Activated CD8-positive, alpha-beta memory T cell treated with anti-CD3 and anti-CD28 coated beads, Interleukin-2, amount 50 U/mL, for 24 hours (primary cell): ENCODE measurements at regions not wholly inside any gene's neighbourhood (a gene's known extent, or its start where the extent isn't known, plus 50 kb on each side); places are given as distances from the start of the nearest gene placed in this dataset.
"Not testable (repeated sequence)": the region's sequence is repeated elsewhere in the genome, so short reads cannot be mapped to it uniquely, and the experiment has no call there.

Experiments
- DNase-seq: peaks from one replicate; pipeline ENCODE4 v3.0.0-alpha.2; 2020; ENCODE audit errors: extremely low read depth

DNA sequence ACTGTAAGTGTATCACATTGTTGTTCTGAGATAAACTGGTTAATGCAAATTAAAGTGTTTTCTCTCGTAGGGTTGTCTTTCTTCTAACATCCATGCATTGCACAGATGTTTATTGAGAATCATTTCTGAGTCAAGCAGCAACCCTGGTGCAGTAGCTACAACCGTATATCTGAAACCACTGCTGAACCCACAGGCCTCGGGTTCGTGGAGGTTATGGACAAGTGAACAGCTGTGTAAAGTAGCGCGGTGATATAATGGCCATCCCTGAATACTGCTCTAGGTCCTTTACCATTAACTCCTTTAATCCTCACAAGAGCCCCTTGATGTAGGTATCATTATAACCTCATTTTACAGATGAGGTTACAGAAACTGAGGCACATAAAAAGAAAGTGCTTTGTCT lies 486.1 kb upstream of the TMEM132C start:
- DNase-seq = no peak

DNA sequence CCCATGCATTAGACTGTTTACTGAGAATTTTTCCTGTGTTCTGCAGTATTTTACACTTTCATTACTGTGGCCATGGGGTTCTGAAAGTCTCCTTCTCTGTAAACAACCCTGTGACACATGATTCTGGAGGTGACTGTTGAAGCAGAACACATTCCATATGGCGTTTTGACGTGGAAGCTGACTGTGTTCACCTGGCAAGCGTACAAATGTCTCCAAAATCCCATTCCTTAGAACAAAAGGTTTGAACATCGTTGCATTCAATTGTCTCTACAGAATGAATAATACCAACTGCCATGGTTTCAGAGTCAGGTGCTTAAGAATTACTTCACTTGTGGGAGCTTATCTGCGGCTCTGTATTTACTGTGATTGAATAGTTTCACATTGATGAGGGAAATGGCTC lies 485.6 kb upstream of the TMEM132C start:
- DNase-seq = no peak

DNA sequence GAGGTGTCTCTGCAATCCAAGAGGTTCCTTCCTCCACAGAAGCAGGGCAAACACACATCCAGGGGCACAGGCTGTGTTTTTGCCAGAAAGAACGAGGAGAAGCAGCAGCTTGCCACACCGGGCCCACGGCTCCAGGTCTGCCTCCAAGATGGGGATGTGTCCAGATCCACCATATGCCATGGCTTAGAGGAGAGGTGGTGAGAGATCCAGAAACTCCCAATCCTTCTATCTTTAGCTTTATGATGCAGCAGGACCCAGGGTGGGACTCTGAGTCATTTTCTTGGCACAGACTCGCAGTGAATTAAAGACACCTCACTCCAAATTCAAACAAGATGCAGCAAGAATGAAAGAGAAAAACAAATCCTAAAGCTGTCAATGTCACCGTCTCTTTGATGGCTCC lies 481.4 kb upstream of the TMEM132C start:
- DNase-seq = no peak

DNA sequence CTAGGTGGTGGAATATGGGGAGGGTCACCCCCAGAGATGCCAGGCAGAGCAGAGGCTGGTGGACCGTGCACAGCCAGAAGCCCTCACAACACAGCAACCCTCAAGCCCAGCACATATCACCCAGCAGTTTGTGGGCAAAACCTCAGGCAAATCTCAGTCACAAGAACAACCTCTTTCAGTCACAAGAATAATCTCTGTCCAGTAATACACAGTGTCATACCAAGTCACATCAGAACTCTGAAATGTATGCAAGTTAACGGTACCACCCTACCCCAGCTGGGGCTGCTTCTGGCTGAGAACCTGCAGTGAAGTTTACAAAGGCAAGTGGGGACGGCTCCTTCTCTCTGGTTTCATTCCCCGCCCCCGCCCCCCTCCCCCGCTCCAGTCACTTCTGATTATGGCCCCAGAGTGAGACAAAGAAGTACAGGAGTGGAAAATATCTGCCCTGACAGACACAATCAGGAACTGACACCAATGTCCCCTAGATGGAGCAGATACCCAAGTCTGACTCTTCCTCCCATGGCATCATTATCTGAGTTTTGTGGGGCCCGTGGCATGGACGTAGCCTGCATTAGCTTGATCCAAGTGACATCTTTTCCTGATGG lies 480.9 kb upstream of the TMEM132C start:
- no peak for DNase-seq

DNA sequence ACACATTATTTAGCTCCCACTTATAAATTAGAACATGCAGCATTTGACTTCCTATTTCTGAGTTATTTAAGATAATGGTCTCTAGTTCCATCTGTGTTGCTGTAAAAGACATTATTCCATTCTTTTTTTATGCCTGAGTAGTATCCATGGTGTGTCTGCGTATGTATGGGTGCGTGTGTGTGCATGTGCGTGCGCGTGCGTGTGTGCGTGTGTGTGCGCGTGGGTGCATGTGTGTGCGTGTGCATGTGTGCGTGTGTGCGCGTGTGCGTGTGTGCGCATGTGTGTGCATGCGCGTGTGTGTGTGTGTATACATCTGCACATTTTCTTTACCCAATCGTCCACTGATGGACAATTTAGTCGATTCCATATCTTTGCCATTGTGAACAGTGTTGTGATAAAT lies 479.4 kb upstream of the TMEM132C start:
- no peak for DNase-seq

DNA sequence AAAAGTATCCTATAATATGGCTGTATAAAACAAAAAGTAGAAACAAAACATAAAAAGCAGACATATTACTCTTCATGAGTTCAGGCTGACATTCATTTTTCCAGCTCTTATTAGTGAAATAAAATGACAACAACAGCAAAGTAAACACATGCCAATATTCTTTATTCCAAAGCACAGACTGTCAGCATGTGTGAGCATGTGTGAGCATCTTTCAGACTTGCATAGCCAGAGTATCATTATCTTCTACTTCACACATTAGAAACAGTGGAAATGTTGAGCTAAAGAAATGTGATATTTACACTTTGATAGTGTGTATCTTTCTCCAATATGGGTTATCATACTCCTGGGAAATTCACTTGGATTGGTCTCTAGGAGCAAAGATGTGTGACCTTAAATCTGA lies 476.6 kb upstream of the TMEM132C start:
- DNase-seq = no peak

DNA sequence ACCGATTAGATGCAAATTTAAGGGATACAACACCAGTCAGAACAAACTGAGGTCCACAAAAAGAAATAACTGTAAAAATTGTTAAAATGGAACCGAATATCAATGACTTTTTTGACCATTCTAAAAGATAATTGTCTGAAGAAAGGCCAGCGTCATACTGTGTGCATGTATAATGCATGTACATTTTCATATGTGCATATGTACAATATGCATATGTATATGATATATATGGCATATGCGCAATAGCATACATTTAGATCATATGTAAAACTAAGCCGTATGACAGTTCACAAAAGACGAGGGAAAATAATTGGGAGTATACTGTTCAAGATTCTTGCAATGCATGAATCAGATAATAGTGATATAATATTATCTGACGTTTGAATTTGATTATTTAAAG lies 475.8 kb upstream of the TMEM132C start:
- no peak for DNase-seq

DNA sequence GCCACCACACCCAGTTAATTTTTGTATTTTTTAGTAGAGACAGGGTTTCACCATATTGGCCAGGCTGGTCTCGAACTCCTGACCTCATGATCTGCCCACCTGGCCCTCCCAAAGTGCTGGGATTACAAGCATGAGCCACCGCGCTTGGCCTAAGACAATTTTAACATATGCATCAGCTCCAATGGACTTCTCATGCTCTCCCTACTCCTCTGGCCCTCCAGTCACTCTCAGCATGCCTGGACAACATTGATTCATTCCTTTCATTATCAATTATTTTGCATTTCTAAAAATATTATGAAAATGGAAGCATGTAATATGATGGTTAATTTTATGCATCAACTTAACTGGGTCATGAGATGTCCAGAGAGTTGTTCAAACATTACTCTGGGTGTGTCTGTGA lies 469.1 kb upstream of the TMEM132C start:
- no peak for DNase-seq

DNA sequence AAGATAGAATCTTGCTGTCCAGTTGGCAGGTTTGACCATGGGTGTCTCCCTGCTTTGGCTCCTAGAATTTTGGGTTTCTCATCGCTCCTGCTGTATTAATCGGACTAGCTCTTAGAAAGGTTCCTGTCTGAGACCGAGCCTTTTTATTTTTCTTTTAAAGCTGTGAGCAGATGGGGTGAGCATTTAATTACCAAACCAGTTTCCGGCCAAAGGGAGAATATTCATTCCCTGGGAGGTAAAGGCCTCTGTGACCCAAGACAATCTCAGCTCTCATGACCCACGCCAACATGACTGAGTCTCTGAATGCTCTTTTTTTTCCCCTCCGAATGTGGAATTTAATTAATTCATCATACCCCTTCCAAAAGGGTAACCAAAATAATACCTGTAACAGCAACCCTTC lies 464.7 kb upstream of the TMEM132C start:
- DNase-seq = no peak

DNA sequence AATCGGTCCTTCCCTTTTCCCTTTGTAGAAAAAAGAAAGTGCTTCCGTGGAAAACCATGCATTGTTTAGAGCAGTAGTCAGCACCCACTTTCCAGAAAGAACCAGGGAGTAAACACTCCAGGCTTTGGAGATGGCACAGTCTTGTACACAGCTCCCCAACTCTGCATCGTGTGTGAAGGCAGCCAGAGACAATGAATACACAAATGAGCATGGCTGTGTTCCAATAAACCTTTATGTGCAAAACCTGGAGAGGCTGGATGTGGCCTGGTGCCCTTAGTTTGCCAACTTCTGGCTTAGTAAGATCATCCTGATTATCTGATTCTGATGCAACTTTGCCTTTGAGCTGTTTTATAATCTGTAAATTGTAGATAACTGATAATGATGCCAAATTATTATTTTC lies 463.4 kb upstream of the TMEM132C start:
- DNase-seq = no peak

DNA sequence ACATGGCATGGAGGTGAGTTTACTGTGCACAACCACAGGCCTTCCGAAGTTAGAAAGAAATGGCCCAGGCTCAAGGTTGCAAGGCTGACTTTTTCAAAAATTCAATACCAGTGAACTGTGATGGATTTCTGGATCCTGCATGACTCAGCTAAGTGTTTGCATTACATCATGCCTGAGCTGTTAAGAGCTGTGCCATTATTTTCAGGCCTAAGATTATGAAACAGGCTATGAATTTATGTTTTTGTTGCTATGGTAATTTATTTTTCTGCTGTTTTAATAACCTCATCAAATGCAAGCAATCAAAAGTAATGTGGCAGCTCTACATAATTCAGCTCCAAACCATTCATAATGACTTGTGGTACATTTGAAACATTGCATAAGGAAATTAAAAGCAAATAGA lies 457.7 kb upstream of the TMEM132C start:
- no peak for DNase-seq

DNA sequence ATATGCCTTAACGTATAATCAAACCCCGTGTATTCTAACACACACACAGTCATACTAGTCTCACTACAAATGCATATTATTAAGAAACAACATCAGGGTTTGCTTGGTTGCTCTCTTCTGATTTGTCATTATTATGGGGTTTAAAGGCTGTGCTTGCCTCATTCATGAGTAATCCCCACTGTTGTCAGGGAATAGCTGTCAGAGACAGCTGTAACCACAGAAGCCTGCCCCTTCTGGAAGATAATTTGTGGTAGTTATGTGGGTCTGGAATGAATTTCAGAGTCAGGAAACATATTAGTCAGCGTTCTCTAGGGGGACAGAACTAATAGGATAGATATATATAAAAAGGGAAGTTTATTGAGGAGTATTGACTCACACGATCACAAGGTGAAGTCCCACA lies 456.9 kb upstream of the TMEM132C start:
- DNase-seq = no peak

DNA sequence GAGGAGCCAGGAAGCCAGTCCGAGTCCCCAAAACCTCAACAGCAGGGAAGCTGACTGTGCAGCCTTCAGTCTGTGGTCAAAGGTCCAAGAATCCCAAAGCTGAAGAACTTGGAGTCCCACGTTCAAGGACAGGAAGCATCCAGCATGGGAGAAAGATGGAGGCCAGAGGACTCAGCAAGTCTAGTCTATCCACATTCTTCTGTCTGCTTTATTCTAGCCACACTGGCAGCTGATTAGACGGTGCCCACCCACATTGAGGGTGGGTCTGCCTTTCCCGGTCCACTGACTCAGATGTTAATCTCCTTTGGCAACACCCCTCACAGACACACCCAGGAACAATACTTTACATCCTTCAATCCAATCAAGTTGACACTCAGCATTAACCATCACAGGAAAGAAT lies 456.5 kb upstream of the TMEM132C start:
- not testable (repeated sequence) for DNase-seq

DNA sequence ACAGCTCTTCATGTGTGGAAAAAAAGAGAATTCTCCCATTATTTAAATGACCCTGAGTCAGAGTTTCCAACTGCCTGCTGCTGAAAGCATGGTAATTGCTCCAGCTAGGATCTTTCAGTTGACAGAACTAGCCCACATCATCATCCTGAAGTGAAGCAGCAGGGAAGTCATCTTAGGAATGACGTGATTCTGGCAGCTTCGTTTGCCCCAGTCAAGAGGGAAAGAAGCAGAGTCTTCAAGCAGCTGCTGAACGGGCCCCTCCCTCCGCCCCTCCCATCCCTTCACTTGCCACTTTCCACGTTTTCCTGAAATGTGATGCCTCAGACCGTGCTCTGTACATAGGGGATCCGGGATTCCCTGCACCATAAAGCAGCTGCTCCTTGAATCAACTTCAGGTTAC lies 455.0 kb upstream of the TMEM132C start:
- no peak for DNase-seq

DNA sequence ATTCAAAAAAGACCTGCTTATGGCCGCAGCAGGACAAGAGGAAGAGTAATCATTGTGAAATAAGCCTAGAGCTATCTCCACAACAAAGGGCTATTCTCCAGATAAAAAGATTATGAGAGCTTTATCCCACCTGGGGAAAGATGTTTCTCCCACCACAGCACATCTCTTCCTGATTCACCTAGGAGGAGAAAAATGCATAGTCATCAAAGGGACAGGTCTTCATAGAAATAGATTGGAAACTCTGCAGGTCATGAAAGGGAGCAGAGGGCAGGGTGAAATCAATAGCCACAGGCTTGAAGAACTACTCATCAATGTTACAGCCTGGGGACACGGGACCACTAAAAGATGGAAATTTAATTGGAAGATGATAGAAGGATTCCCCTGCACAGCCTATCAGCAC lies 453.8 kb upstream of the TMEM132C start:
- no peak for DNase-seq

DNA sequence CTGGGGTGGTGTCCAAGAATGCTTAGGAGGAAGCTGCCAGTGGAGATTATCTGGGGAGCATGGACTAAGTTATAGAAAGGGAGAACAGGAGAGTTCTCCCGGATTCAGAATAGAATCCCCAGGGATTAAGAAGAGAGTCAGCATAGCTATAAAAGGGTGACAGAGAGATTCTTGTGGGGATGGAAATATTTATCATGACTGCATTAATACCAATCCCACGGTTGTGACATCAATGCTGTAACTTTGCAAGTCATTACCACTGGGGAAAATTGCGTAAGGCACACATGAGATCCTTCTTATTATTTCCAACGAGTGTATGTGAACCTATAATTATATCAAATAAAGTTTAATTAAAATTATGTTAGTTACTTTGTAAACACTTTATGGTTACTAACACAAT lies 447.9 kb upstream of the TMEM132C start:
- no peak for DNase-seq

DNA sequence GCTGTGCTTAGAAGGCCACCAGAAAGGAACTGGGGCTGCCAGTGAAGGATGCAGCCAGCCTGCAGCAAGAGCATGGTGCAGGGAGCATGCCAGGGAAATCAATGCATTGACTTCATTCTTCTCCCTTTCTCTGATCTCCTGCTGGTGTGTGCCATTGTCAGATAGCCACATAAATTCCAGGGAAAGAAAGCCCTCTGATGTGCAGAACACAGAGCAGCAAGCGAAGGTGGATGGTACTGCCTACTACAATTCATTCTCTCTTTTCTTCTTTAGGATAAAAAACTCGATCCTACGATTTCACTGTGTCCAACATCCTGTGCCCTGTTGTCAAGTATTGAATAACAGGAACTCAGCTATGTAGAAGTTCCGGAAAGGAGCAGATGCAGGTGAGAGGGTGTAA lies 446.7 kb upstream of the TMEM132C start:
- no peak for DNase-seq

DNA sequence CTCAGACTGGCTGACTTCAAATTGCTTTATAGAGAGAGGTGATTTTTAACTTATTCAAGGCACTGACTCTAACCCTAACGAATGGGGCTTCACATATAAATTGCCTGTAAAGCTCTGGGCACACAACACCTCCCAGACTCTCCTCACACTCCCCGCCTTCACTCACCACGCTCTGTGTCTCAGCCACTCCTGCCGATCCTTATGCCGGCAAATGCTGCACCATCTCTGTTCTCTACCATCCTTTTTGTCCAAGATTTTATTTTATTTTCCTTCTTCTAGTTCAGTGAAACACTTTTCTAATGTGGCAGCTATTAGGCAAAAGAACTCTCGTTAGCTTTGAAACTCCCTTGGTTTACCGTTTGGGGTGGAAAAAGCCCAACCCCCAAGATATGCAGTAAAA lies 446.1 kb upstream of the TMEM132C start:
- no peak for DNase-seq

DNA sequence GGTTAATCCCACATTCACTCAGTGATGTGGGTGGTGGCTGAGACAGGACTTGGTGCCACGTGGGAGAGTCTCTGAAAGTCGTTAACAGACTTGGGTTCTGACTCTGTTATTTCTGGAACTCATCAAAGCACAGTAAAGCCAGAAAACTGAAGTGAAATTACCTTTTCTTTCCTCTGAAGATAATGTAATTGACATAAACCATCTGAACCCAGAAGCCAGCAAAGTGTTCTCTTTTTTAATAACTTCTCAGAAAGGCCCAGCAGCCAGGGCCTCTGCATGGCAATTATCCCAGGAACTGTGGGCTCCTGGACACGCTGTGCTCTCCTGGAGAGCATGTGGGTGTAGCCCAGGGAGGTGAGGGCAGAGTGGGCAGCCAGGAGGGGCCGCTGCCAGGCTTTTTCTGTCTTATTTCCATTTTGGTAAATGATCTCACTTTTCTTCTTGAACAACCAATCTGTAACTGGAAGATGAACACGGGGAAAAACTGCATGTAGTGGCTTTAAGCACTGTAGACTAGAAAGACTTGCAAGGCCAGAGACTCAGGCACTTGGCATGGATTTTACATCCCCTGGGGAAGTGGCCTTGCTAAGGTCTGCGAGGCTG lies 444.1 kb upstream of the TMEM132C start:
- DNase-seq = no peak

DNA sequence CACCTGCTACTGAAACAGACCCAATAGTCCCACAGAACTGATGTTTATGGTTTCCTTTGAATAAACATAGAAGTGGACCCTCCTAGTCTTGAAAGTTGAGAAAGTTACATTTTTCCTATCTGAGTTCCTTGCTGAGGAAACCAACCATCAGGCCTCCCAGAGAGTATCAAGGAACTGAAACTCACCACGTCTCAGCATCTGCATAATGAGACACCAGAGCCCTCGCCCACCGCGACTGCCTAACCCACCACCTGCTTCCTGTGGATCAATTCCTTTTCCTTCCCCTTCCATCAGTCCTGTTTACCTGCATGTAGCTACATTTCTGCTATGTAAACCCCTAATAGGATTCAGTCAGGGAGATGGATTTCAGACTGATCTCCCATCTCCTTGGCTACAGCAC lies 443.2 kb upstream of the TMEM132C start:
- no peak for DNase-seq

DNA sequence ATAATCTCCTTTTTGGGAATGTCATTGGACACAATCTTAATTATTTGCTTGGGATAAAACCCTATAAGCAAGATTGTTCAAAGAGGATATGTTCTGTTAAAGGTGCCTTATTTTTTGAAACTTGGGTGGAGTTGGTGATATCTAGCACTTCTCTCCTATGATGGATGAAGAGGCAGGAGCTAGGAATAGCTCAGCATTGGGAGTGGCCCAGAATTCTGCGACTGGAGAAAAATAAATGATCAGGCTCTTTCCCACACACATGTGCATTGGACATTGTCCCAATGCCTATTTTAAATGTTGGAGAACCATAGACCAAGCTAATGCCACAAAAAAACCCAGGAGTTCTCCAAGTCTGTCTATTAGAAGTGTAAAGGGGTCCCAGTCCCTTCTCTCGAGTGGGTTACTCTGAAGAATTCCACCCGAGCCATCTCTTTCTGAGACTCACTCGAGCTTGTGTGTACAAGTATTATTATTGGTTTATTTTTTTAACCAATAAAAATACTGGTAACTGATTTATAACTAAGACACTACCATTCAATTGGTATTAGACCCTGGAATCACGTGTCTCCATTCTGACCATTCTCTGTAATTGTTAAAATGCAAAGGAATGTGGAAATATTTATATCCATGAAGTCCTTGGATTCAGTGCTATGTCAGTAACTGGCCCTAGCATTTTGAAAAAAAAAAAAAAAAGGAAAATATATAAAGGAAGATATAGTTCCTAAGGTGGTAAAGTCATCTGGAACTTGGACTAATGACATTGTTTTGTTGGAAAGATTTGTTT lies 437.5 kb upstream of the TMEM132C start:
- DNase-seq = no peak

DNA sequence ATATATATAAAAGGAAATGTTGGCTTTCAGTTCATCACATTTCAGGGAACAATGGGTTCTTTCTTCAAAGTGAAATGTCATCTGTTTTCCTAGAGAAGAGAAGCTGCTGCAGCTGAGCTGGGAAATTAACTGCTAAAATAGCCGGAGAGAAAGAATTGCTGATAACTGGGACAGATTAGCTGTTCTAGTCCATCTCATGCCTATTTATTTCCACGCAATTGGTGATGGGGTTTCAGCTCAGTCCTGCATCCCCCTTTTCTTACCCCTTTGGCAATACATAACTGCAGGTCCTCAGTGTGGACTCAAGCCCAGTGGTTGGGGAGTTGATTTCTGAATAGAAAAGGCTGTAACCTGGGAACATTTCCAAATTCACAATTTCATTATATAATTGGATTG lies 436.9 kb upstream of the TMEM132C start:
- no peak for DNase-seq

DNA sequence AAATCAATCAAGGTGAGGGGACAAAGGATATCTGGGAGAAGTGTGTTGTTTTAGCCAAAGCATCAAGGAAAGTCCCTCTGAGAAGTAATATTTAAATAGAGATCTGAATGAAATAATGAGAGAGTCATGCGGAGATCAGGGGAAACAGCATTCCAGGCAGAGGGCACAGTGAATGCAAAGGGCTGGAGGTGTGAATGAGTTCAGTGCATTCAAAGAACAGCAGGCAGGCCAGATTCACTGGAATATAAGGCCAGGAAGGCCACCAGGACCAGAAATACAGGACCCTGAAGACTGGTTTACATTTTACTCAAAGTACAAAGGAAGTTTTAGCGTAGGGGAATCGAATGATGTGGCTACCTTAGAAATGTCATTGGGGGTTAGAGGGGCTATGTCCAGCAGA lies 436.2 kb upstream of the TMEM132C start:
- DNase-seq = no peak

DNA sequence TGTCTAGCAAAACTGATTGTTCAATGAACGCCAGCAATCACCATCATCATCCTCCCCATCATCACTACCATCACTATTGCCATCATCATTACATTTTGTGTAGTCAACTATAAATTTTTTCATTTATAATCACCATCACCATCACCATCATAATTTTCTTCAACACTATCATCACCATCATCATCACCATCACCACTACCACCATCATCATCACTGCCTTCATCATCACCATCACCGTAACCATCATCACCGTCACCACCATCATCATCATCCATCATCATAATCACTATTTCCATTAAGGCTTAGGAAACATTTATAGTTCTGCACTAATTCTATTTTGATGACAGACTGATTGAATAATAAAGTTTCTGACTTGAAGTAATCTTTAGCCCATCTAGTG lies 434.8 kb upstream of the TMEM132C start:
- no peak for DNase-seq
